ENCODE measurements at regions not wholly inside any gene's neighbourhood (a gene's known extent, or its start where the extent isn't known, plus 50 kb on each side); places are given as distances from the start of the nearest gene placed in this dataset.

DNA sequence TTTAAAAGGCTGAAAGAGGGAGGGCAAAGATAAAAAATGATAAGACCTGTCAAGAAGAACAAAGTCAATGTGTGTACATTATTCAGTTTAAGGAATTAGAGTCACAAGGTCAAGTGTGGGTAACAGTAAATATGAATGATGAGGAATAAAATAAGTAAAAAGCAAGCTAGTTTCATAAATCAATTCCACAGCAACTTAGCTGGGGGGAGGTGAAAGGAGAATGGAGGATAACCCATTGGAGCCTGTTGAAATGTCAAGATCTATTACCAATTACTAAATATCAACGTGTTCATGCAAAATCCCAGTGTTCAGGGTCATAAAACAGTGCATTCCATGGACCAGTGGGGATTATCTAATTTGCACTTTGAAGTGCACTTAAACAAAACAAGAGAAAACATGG, 242.9 kb downstream of the TBX18 start:
- no peak for DNase-seq

GRCh38 chr6:84517741-84518530, 246.5 kb downstream of the TBX18 start:
- no peak for DNase-seq

DNA sequence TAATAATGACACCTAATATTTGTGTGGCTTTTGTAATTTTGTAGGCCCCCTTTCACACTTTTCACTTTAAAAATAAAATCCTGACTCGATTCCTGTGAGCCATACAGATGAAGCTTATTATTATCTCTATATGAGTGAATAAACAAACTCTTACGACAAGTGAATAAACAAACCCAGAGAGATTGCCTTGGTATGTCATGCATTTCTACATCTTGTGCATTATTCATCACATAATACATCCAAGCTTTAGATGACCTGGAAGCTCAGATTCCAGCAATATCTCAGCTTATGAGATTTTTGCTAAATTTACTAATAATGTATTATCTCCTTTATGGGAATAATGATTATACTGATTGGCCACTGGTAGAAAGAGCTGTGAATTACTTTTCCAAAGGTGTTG, 248.2 kb downstream of the TBX18 start:
- DNase-seq: no peak

- DNase-seq: no peak
These were observed 249.3 kb downstream of the TBX18 start for GRCh38 chr6:84515067-84515466.

DNA sequence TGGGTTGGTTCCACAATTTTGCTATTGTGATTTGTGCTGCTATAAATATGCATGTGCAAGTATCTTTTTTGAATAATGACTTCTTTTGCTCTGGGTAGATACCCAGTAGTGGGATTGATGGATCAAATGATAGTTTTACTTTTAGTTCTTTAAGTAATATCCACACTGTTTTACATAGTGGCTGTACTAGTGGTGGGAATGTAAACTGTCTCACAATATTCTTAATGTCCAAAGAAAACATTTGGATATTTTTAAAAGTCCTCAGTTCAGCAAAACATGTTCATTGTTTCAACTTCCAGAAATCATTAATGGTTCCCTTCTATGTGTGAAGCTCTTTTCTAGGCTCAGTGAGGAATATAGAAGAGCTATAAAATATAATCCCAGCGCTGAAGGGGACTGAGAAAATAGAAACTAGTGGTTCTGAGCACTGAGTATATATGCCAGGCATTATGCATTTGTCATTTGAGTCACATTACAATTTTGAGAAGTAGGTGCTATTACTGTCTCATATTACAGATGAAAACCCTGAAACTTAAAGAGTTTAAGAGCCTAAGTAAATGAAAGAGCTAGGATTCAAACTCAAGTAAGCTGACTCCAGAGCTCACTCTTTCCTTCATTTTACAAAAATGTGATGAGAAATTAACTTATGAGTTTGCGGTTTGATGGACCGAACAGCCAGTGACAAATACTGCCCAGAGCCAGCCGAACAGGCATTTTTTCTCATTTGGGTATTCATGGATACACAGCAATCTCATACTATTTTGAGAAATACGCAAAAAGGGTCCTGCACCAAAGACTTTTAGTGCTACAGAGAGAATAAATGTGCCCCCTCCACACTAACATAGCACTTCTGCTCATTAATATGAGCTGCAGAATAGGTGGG, 250.1 kb downstream of the TBX18 start:
- no peak for DNase-seq

DNA sequence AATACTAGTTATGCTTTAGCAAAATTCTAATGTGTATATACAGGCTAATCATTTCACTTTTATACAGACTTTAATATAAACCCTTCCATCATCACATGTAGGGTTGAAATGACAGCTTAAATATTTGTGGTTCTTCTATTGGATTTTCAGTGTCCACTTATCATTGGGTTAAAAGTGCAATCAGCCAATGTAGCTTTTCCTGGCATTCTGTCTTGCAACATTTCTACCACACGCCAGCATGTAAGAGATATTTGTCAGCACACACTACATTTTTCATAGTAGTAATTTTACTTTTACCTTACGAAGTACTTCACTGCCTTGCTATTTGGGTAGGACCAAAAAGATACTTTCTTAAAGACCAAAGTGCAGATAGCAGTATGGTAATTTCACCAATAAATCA, 252.0 kb downstream of the TBX18 start:
- DNase-seq: no peak

GRCh38 chr6:84511929-84512328, 252.5 kb downstream of the TBX18 start:
- no peak for DNase-seq

GRCh38 chr6:84508981-84509380, 255.4 kb downstream of the TBX18 start:
- no peak for DNase-seq

DNA sequence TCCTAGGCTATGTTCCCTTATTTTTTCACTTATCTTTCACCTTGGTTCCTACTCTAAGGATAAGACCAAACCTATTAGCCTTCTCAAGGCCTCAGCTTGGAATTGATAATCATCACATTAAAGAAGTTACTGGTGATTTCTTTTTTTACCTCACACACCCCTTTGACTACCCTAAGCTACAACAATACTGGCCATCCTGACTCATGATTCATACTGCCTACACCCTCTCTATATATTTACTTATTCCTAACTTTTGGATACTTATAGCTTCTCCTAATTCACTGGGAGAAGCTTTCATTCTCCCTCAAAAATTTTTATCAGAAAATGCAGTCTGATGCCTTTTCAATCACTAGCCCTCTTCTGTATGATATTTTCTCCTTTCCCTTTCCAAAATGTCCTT, 256.1 kb downstream of the TBX18 start:
- no peak for DNase-seq

- DNase-seq: no peak
These were observed 260.4 kb downstream of the TBX18 start for GRCh38 chr6:84504025-84504424.

DNA sequence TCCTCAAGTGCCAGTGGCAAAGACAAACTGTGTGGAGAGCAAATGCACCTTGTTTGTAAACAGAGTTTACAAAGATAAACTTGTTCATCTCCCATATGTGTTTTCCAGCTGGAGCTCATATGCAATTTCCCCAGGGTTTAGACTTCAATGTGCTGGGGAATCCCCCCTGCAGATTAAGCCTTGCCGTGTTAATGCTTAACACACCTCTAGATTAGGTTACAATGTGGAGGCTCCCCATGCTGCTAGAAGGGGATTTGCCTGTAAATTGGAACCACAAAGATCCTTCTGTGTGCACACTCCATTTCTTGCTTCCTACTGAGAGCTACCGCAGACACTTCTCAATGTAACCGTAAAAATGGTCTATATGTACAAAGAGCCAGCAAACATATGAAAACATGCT, 263.1 kb downstream of the TBX18 start:
- DNase-seq: no peak

DNA sequence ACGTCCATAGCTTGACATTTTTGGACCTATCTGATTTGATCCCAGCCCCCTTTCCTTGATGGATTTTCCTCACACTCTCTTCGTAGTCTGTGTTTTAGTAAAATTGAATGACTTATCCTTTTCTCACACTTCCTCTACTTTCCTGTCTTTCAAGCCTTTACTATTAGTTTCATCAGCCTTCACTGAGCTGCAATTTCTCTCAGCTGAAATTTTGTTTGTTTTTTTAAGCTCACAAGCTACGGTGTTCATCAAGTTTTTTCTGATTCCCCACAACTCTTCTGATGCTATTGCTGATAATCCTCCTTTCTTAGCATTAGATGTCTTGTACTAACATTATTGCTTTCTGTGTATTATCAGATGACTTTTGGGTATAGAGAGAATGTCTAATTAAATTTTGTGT, 263.7 kb downstream of the TBX18 start:
- DNase-seq: no peak

DNA sequence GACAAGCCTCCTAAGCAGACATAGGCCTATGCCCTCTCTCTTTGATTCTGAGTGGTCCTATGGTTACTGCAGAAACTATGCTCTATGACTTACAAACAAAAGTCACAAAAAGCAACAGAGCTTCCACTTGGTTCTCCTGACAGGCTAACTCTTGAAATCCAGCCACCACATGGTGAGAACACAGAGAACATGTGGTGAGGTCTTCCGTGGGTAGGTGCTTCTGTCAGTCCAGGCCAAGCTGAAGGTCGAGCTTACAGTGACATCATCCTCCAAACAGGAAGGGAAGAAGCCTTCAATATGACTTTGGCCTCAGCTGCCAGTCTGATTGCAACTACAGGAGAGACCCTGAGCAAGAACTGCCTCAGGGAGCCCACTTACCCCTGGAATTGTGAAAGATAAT, 265.5 kb downstream of the TBX18 start:
- no peak for DNase-seq

DNA sequence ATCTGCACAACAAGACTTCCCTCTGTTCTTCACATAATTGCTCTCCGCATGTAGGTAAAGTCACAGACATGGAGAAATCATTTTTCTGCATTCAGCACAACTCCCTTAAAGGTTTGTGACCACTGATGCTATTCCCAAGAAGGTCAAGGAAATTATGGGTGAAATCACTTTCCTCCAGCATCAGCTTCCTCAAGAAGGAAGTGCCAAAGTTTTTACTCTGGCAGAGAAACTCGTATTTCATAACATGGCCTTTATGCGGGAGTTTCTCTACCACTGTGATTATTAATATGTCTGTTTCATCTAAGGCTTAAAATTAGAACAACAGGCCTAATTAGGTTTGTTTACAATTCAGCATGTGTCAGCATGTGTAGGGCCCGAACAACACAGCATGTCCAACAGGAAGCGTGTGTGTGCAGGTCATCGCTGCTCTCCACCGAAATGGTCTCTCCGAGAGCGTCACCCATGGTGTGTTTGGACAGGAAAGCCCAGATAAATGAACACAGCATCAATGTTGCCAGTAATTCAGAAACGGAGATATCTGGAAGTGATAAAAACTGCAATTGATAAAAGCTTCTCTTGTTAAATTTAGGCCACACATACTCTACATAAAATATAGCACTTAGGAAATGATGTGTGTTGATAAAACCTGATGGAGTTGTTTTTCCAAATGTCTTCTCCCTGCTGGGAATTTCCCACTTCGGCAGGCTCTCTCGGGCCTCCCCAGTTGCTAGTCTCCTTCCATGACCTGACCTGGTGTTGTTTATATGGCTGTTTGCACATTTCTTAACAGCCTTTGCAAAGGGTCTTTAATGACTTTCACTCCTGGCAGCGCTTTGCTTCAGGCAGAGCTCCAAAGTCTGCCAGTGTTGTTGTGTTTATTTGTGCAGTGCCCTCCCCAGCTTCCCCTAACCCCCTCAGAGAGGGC, 265.1 kb upstream of the CEP162 start:
- no peak for DNase-seq

- no peak for DNase-seq
These were observed 262.2 kb upstream of the CEP162 start for GRCh38 chr6:84489598-84489997.

GRCh38 chr6:84486526-84486925, 259.1 kb upstream of the CEP162 start:
- DNase-seq: no peak

GRCh38 chr6:84469144-84469543, 241.7 kb upstream of the CEP162 start:
- no peak for DNase-seq

GRCh38 chr6:84467296-84467695, 239.9 kb upstream of the CEP162 start:
- DNase-seq: no peak

GRCh38 chr6:84466511-84466910, 239.1 kb upstream of the CEP162 start:
- DNase-seq: no peak

- DNase-seq: no peak
These were observed 237.0 kb upstream of the CEP162 start for GRCh38 chr6:84464471-84464870.

GRCh38 chr6:84462698-84463097, 235.3 kb upstream of the CEP162 start:
- no peak for DNase-seq

DNA sequence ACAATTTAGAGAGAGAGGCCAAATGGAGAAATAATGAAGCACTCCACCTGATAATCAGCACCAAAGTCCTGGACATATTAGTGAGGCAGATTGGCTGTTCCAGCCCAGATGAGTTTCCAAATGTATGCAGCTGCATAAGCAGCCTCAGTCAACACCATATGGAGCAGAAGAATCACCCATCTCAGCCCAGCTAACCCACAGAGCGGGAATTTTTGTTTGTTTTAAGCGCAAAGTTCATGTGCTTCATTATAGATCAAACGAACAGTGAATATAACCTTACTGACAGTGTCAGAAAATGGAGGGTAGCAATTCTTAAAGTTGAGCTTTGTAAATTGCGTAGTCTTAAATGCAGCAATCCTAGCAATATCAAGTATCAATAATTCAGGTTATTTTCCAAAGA, 234.0 kb upstream of the CEP162 start:
- DNase-seq: no peak

DNA sequence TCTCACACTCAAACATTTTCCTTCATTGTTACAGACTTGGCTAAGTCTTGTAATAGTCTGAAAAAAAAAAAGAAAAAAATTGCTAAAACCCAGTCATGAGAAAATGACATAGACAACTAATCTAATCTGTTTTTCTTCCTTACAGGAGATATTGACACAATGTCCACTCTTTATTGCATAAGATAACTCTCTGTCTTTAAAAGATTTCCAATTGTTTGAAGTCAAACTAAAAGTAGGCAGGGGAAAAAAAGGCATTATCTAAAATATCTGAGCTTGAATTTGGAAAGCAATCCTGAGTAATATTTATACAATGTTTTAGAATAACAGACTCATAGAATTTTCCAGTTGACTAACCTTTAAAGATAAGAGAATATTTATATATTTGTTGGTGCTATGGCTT, 233.0 kb upstream of the CEP162 start:
- no peak for DNase-seq

Data from NCI-H2171 treated with DMSO at 0.1 percent for 48 hours (cell line).